ENCODE measurements at regions not wholly inside any gene's neighbourhood (a gene's known extent, or its start where the extent isn't known, plus 50 kb on each side); places are given as distances from the start of the nearest gene placed in this dataset.

DNA sequence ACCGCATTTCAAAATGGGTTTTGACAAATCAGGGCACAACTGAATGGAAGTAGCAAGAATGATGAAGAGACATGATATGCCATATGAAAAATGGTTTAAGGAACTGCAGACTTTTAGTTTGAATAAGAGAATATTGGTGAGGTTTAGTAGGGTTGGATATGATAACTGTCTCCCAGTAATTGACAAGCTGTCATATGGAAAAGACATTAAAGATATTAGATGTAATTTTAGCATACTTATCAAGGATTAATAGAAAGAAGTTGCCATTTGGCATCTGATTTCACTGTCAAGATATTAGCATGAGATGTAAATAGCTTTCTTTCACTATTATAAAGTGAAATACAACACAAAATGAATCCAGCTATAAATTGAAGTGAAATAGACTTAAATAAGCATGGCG, 169.0 kb upstream of the MPDZ start (continued):
- TF ChIP-seq, protein P1, sequence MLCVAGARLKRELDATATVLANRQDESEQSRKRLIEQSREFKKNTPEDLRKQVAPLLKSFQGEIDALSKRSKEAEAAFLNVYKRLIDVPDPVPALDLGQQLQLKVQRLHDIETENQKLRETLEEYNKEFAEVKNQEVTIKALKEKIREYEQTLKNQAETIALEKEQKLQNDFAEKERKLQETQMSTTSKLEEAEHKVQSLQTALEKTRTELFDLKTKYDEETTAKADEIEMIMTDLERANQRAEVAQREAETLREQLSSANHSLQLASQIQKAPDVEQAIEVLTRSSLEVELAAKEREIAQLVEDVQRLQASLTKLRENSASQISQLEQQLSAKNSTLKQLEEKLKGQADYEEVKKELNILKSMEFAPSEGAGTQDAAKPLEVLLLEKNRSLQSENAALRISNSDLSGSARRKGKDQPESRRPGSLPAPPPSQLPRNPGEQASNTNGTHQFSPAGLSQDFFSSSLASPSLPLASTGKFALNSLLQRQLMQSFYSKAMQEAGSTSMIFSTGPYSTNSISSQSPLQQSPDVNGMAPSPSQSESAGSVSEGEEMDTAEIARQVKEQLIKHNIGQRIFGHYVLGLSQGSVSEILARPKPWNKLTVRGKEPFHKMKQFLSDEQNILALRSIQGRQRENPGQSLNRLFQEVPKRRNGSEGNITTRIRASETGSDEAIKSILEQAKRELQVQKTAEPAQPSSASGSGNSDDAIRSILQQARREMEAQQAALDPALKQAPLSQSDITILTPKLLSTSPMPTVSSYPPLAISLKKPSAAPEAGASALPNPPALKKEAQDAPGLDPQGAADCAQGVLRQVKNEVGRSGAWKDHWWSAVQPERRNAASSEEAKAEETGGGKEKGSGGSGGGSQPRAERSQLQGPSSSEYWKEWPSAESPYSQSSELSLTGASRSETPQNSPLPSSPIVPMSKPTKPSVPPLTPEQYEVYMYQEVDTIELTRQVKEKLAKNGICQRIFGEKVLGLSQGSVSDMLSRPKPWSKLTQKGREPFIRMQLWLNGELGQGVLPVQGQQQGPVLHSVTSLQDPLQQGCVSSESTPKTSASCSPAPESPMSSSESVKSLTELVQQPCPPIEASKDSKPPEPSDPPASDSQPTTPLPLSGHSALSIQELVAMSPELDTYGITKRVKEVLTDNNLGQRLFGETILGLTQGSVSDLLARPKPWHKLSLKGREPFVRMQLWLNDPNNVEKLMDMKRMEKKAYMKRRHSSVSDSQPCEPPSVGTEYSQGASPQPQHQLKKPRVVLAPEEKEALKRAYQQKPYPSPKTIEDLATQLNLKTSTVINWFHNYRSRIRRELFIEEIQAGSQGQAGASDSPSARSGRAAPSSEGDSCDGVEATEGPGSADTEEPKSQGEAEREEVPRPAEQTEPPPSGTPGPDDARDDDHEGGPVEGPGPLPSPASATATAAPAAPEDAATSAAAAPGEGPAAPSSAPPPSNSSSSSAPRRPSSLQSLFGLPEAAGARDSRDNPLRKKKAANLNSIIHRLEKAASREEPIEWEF (IDR thresholded peaks at IDR 0.05; ENCODE audit: insufficient replicate concordance, low read depth, low read length) = no peak
- TF ChIP-seq, protein P2, sequence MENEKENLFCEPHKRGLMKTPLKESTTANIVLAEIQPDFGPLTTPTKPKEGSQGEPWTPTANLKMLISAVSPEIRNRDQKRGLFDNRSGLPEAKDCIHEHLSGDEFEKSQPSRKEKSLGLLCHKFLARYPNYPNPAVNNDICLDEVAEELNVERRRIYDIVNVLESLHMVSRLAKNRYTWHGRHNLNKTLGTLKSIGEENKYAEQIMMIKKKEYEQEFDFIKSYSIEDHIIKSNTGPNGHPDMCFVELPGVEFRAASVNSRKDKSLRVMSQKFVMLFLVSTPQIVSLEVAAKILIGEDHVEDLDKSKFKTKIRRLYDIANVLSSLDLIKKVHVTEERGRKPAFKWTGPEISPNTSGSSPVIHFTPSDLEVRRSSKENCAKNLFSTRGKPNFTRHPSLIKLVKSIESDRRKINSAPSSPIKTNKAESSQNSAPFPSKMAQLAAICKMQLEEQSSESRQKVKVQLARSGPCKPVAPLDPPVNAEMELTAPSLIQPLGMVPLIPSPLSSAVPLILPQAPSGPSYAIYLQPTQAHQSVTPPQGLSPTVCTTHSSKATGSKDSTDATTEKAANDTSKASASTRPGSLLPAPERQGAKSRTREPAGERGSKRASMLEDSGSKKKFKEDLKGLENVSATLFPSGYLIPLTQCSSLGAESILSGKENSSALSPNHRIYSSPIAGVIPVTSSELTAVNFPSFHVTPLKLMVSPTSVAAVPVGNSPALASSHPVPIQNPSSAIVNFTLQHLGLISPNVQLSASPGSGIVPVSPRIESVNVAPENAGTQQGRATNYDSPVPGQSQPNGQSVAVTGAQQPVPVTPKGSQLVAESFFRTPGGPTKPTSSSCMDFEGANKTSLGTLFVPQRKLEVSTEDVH (IDR thresholded peaks at IDR 0.05; ENCODE audit: low read depth, partially characterized antibody) = no peak
- TF ChIP-seq SPI1 (IDR thresholded peaks at IDR 0.05; ENCODE audit: borderline replicate concordance, insufficient read depth, low read depth, low read length) (no peak), NFXL1 (IDR thresholded peaks at IDR 0.05; ENCODE audit: borderline replicate concordance) (no peak), CBFB (IDR thresholded peaks at IDR 0.05; ENCODE audit: low read depth) (no peak), DPF2 (IDR thresholded peaks at IDR 0.05) (no peak), IKZF1 (conservative IDR thresholded peaks at IDR 0.05) (no peak)
